Upper lobe of left lung (tissue), 4 donors: ENCODE measurements at regions not wholly inside any gene's neighbourhood (a gene's known extent, or its start where the extent isn't known, plus 50 kb on each side); places are given as distances from the start of the nearest gene placed in this dataset.

Source experiments
- POLR2A ChIP-seq, 4 donors: fragments of 450-650 bp; IDR thresholded peaks; one replicate each; pipeline ENCODE4 v1.5.1; 2016 to 2017; ENCODE audit warnings: antibody characterized with exemption in 4 of 4, mild to moderate bottlenecking in 2 of 4
- POLR2AphosphoS5 ChIP-seq, 2 donors: sonication (generic); formaldehyde crosslinking; IDR thresholded peaks; one replicate each; pipeline ENCODE4 v1.5.1; 2017; ENCODE audit warnings: antibody characterized with exemption in 2 of 2
- TF ChIP-seq, protein P1 (sequence below), 6 experiments: fragments of 450-650 bp in 4 of 6; fragments of 200-600 bp in 2 of 6; sonication (generic) in 2 of 6; IDR thresholded peaks; one replicate each; pipeline ENCODE4 v1.5.1; 2016 to 2019; ENCODE audit warnings: antibody characterized with exemption in 6 of 6

DNA sequence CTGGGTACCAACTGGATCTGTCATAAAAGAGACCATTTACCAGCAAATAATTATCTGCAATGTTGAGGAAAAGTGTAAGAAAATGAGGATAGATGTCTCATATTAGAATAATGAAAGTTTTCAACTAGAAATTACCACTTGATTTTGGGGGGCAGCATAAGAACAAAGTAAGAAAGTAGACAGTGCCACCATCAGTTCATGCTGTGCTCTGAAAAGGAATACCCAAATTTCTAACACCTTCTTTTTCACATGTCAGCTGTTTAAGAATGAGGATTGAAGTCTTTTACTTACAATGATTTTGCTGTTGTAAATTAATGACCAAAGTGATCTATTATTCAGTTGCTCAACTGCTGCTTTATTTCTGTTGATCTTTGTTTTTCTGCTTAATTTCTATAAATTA, 578.3 kb downstream of the ETV1 start:
- TF ChIP-seq, protein P1, sequence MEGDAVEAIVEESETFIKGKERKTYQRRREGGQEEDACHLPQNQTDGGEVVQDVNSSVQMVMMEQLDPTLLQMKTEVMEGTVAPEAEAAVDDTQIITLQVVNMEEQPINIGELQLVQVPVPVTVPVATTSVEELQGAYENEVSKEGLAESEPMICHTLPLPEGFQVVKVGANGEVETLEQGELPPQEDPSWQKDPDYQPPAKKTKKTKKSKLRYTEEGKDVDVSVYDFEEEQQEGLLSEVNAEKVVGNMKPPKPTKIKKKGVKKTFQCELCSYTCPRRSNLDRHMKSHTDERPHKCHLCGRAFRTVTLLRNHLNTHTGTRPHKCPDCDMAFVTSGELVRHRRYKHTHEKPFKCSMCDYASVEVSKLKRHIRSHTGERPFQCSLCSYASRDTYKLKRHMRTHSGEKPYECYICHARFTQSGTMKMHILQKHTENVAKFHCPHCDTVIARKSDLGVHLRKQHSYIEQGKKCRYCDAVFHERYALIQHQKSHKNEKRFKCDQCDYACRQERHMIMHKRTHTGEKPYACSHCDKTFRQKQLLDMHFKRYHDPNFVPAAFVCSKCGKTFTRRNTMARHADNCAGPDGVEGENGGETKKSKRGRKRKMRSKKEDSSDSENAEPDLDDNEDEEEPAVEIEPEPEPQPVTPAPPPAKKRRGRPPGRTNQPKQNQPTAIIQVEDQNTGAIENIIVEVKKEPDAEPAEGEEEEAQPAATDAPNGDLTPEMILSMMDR (IDR thresholded peaks at IDR 0.05) = no peak
- no peak for TF ChIP-seq POLR2AphosphoS5 (IDR thresholded peaks at IDR 0.05)
- TF ChIP-seq POLR2A (IDR thresholded peaks at IDR 0.05) = no peak
